ENCODE measurements at regions not wholly inside any gene's neighbourhood (a gene's known extent, or its start where the extent isn't known, plus 50 kb on each side); places are given as distances from the start of the nearest gene placed in this dataset.
"Not testable (repeated sequence)": the region's sequence is repeated elsewhere in the genome, so short reads cannot be mapped to it uniquely, and the experiment has no call there.

DNA sequence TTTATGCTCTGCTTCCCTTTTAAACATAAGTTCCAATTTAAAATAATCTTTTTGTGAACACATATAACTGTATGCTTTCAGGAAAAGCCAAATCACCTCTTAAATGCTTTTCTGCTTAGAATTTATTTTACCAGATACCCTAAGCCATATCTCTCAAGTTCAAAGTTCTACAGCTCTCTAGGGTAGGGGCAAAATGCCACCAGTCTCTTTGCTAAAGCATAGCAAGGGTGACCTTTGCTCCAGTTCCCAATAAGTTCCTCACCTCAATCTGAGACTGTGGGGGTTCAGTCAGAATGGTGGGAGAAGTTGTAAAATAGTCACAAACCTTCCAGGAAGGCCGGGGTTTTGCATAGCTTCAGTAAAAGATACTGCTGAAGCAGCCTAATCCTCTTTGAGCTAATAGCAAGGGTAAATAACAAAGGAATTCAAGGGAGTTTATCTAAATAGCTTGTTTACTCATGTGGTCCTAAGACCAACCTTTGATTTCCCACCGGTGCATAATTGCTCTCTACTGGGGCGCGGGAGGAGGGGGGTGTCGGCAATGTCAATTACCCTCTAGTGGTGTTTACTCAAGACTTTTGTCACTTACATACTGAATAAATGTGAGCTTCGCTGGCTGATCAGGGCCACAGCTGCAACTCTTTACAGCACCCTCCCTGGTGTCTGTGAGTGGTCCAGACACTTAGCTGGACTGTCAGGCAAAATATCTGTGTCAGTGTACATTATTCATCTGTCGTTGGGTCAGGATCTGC, 1376.2 kb downstream of the NCAM2 start:
- Histone ChIP-seq H3K27me3 (ENCODE audit: insufficient read depth) (no peaks in the 10 kb centered on the region), H3K4me3 (ENCODE audit: low read depth in 2 of 2, low read length in 1 of 2) (no peak overlapping the region), H3F3A (replicated peaks; ENCODE audit: insufficient read depth) (no peaks in the 10 kb centered on the region), H3K79me2 (ENCODE audit: insufficient read depth) (no peaks in the 10 kb centered on the region), H2AFZ (ENCODE audit: low read depth) (no peak overlapping the region), H3K9ac (no peak overlapping the region), H3K9me3 (0 out of 2 replicates have a peak, but pooled peaks cover 4% of the 10 kb centered on the region), H4K20me1 (ENCODE audit: insufficient read depth) (no peaks in the 10 kb centered on the region), H3K4me2 (no peak overlapping the region), H3K4me1 (ENCODE audit: control insufficient read depth in 1 of 2, insufficient read depth in 2 of 2, low read depth in 1 of 2, low read length in 1 of 2) (no peaks in the 10 kb centered on the region), H3K9me2 (no peaks in the 10 kb centered on the region), H3K36me3 (replicated peaks in 1 of 2; ENCODE audit: control insufficient read depth in 1 of 2, insufficient read depth in 2 of 2, low read length in 1 of 2) (no peaks in the 10 kb centered on the region), H3K27ac (ENCODE audit: low read depth in 2 of 2, low read length in 1 of 2) (no peak overlapping the region)
- ChIA-PET POLR2A (no interaction called here), CTCF (no interaction called here)
- no peak for DNase-seq
- 53% methylated on average over 7 of the region's 7 CpGs for WGBS (ENCODE audit: low lambda C conversion rate)
- no peak for TF ChIP-seq NRF1 (IDR thresholded peaks at IDR 0.05; ENCODE audit: low read depth, low read length)
- TF ChIP-seq, protein P1, sequence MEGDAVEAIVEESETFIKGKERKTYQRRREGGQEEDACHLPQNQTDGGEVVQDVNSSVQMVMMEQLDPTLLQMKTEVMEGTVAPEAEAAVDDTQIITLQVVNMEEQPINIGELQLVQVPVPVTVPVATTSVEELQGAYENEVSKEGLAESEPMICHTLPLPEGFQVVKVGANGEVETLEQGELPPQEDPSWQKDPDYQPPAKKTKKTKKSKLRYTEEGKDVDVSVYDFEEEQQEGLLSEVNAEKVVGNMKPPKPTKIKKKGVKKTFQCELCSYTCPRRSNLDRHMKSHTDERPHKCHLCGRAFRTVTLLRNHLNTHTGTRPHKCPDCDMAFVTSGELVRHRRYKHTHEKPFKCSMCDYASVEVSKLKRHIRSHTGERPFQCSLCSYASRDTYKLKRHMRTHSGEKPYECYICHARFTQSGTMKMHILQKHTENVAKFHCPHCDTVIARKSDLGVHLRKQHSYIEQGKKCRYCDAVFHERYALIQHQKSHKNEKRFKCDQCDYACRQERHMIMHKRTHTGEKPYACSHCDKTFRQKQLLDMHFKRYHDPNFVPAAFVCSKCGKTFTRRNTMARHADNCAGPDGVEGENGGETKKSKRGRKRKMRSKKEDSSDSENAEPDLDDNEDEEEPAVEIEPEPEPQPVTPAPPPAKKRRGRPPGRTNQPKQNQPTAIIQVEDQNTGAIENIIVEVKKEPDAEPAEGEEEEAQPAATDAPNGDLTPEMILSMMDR (IDR thresholded peaks at IDR 0.05): no peak
- no peak for TF ChIP-seq POLR2AphosphoS5 (IDR thresholded peaks at IDR 0.05; ENCODE audit: low read depth, low read length)
- TF ChIP-seq YY1 (IDR thresholded peaks at IDR 0.05; ENCODE audit: low read depth): no peak
- TF ChIP-seq TCF12 (IDR thresholded peaks at IDR 0.05): no peak
- TF ChIP-seq, protein P2, sequence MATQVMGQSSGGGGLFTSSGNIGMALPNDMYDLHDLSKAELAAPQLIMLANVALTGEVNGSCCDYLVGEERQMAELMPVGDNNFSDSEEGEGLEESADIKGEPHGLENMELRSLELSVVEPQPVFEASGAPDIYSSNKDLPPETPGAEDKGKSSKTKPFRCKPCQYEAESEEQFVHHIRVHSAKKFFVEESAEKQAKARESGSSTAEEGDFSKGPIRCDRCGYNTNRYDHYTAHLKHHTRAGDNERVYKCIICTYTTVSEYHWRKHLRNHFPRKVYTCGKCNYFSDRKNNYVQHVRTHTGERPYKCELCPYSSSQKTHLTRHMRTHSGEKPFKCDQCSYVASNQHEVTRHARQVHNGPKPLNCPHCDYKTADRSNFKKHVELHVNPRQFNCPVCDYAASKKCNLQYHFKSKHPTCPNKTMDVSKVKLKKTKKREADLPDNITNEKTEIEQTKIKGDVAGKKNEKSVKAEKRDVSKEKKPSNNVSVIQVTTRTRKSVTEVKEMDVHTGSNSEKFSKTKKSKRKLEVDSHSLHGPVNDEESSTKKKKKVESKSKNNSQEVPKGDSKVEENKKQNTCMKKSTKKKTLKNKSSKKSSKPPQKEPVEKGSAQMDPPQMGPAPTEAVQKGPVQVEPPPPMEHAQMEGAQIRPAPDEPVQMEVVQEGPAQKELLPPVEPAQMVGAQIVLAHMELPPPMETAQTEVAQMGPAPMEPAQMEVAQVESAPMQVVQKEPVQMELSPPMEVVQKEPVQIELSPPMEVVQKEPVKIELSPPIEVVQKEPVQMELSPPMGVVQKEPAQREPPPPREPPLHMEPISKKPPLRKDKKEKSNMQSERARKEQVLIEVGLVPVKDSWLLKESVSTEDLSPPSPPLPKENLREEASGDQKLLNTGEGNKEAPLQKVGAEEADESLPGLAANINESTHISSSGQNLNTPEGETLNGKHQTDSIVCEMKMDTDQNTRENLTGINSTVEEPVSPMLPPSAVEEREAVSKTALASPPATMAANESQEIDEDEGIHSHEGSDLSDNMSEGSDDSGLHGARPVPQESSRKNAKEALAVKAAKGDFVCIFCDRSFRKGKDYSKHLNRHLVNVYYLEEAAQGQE (IDR thresholded peaks at IDR 0.05; ENCODE audit: low read depth, low read length): no peak
- TF ChIP-seq RAD21 (IDR thresholded peaks at IDR 0.05; ENCODE audit: low read length): no peak
- TF ChIP-seq ELF1 (IDR thresholded peaks at IDR 0.05): no peak
- no peak for TF ChIP-seq RFX5 (IDR thresholded peaks at IDR 0.05; ENCODE audit: low read length)
- TF ChIP-seq RCOR1 (IDR thresholded peaks at IDR 0.05; ENCODE audit: low read length): no peak
- TF ChIP-seq, protein P3, sequence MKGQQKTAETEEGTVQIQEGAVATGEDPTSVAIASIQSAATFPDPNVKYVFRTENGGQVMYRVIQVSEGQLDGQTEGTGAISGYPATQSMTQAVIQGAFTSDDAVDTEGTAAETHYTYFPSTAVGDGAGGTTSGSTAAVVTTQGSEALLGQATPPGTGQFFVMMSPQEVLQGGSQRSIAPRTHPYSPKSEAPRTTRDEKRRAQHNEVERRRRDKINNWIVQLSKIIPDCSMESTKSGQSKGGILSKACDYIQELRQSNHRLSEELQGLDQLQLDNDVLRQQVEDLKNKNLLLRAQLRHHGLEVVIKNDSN (IDR thresholded peaks at IDR 0.05; ENCODE audit: borderline replicate concordance, low read depth): no peak
- TF ChIP-seq, protein P4, sequence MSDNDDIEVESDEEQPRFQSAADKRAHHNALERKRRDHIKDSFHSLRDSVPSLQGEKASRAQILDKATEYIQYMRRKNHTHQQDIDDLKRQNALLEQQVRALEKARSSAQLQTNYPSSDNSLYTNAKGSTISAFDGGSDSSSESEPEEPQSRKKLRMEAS (IDR thresholded peaks at IDR 0.05; ENCODE audit: low read depth): no peak
- TF ChIP-seq GABPA (IDR thresholded peaks at IDR 0.05; ENCODE audit: low read depth): no peak
- TF ChIP-seq EP300 (IDR thresholded peaks at IDR 0.05; ENCODE audit: borderline replicate concordance in 1 of 2, low read depth in 1 of 2, low read length in 1 of 2): no peak

DNA sequence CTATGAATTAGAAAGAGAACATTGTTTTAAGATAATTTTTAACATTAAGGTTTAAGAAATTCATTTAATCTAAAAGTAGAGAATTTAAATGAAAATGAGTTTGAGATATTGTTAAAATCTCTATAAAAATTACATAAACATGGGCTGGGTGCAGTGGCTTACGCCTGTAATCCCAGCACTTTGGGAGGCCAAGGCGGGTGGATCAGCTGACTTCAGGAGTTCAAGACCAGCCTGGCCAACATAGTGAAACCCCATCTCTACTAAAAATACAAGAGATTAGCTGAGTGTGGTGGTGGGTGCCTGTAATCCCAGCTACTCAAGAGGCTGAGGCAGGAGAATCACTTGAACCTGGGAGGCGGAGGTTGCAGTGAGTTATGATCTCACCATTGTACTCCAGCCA, 1379.6 kb downstream of the NCAM2 start:
- H3K4me2 ChIP-seq; H3K9me2 ChIP-seq; POLR2A ChIA-PET; H3K36me3 ChIP-seq (replicated peaks in 1 of 2; ENCODE audit: control insufficient read depth in 1 of 2, insufficient read depth in 2 of 2, low read length in 1 of 2); H3K27ac ChIP-seq (ENCODE audit: low read depth in 2 of 2, low read length in 1 of 2); H3F3A ChIP-seq (replicated peaks; ENCODE audit: insufficient read depth); H3K79me2 ChIP-seq (ENCODE audit: insufficient read depth); CTCF ChIA-PET; H3K9ac ChIP-seq; H3K27me3 ChIP-seq (ENCODE audit: insufficient read depth); H2AFZ ChIP-seq (ENCODE audit: low read depth); H3K4me1 ChIP-seq (ENCODE audit: control insufficient read depth in 1 of 2, insufficient read depth in 2 of 2, low read depth in 1 of 2, low read length in 1 of 2); DNase-seq; H4K20me1 ChIP-seq (ENCODE audit: insufficient read depth); H3K9me3 ChIP-seq; H3K4me3 ChIP-seq (ENCODE audit: low read depth in 2 of 2, low read length in 1 of 2): not testable (repeated sequence)
- WGBS (ENCODE audit: low lambda C conversion rate): 51% methylated on average over 3 of the region's 3 CpGs

All from SK-N-SH (cell line).